Esophagus muscularis mucosa (tissue), 4 donors: ENCODE measurements at regions not wholly inside any gene's neighbourhood (a gene's known extent, or its start where the extent isn't known, plus 50 kb on each side); places are given as distances from the start of the nearest gene placed in this dataset.

Experiments
- DNase-seq: peaks from one replicate; pipeline ENCODE4 v3.0.0-alpha.2; 2017; ENCODE audit errors: extremely low spot score
- H3K27ac ChIP-seq, 4 donors: fragments of 200-600 bp; sonication (generic); replicated peaks in 1 of 4; 1 replicate in 3 of 4; 2 replicates in 1 of 4; pipeline ENCODE4 v1.5.1; 2016 to 2019; ENCODE audit warnings: mild to moderate bottlenecking in 1 of 4
- H3K27me3 ChIP-seq, 4 donors: fragments of 200-600 bp; sonication (generic); one replicate each; pipeline versions ENCODE4 v1.5.1 to v1.6.0; 2016 to 2019
- H3K36me3 ChIP-seq, 4 donors: fragments of 200-600 bp; sonication (generic); one replicate each; pipeline ENCODE4 v1.5.1; 2016 to 2019
- H3K4me1 ChIP-seq, 4 donors: fragments of 200-600 bp; sonication (generic); one replicate each; pipeline ENCODE4 v1.5.1; 2016 to 2019
- H3K4me3 ChIP-seq, 4 donors: fragments of 200-600 bp; sonication (generic); 1 replicate in 2 of 4; 2 replicates in 2 of 4; pipeline ENCODE4 v1.5.1; 2016 to 2019; ENCODE audit warnings: mild to moderate bottlenecking in 4 of 4, moderate library complexity in 1 of 4
- H3K9me3 ChIP-seq, 4 donors: fragments of 200-600 bp; sonication (generic); 1 replicate in 3 of 4; 2 replicates in 1 of 4; pipeline ENCODE4 v1.5.1; 2016 to 2019
- EP300 ChIP-seq: sonication (generic); formaldehyde crosslinking; IDR thresholded peaks from one replicate; pipeline ENCODE4 v1.6.1; 2017; ENCODE audit warnings: antibody characterized with exemption
- POLR2A ChIP-seq: fragments of 450-650 bp; IDR thresholded peaks from one replicate; pipeline ENCODE4 v1.6.1; 2017; ENCODE audit warnings: antibody characterized with exemption, moderate library complexity, mild to moderate bottlenecking, low read depth
- POLR2AphosphoS5 ChIP-seq, 2 donors: sonication (generic); formaldehyde crosslinking; IDR thresholded peaks; one replicate each; pipeline ENCODE4 v1.6.1; 2017; ENCODE audit warnings: antibody characterized with exemption in 2 of 2
- WGBS: methylation state at CpG from one replicate; pipeline ENCODE4 v1.1.5; 2018; 5-methylcytosine and 5-hydroxymethylcytosine counted together
- intact Hi-C: fragments of 100-400 bp; cut with DNase I; formaldehyde crosslinking; loops from one replicate; pipeline ENCODE4 v1.15.1; 2023
- TF ChIP-seq, protein P1 (sequence below), 3 experiments: fragments of 200-600 bp in 2 of 3; fragments of 450-650 bp in 1 of 3; sonication (generic) in 2 of 3; IDR thresholded peaks; one replicate each; pipeline ENCODE4 v1.5.1; 2017 to 2019; ENCODE audit warnings: antibody characterized with exemption in 3 of 3, mild to moderate bottlenecking in 2 of 3, moderate library complexity in 1 of 3

DNA sequence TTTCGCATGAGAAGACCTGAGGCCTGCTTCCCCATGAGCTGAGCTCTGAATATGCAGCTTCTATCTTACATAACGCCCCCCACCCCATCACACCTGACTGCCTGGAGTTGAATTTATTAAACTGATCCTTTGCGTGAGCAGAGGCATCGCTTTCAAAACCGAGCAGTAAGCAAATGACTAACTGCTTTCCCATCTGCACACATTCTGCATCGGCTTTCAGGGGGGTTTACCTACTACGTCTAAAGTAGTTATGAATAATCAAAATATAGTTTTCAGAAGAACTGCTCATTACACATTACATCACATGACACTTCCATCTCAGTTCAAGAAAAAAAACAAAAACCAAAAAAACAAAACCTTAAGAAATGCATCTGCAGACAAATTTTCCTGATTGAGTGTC is 54.7 kb upstream of the EGR2 start:
- Histone ChIP-seq H3K4me1 (no peaks in the 10 kb centered on the region), H3K36me3 (no peaks in the 10 kb centered on the region), H3K9me3 (no peaks in the 10 kb centered on the region), H3K4me3 (no peak overlapping the region), H3K27me3 (no peaks in the 10 kb centered on the region), H3K27ac (no peak overlapping the region)
- no peak for TF ChIP-seq EP300
- TF ChIP-seq, protein P1, sequence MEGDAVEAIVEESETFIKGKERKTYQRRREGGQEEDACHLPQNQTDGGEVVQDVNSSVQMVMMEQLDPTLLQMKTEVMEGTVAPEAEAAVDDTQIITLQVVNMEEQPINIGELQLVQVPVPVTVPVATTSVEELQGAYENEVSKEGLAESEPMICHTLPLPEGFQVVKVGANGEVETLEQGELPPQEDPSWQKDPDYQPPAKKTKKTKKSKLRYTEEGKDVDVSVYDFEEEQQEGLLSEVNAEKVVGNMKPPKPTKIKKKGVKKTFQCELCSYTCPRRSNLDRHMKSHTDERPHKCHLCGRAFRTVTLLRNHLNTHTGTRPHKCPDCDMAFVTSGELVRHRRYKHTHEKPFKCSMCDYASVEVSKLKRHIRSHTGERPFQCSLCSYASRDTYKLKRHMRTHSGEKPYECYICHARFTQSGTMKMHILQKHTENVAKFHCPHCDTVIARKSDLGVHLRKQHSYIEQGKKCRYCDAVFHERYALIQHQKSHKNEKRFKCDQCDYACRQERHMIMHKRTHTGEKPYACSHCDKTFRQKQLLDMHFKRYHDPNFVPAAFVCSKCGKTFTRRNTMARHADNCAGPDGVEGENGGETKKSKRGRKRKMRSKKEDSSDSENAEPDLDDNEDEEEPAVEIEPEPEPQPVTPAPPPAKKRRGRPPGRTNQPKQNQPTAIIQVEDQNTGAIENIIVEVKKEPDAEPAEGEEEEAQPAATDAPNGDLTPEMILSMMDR (IDR thresholded peaks at IDR 0.05): no peak
- no peak for TF ChIP-seq POLR2A
- TF ChIP-seq POLR2AphosphoS5 (IDR thresholded peaks at IDR 0.05): no peak
- DNase-seq: no peak
- intact Hi-C loops: no loop called here
- whole genome bisulfite sequencing: 82% methylated on average over 7 of the region's 7 CpGs

DNA sequence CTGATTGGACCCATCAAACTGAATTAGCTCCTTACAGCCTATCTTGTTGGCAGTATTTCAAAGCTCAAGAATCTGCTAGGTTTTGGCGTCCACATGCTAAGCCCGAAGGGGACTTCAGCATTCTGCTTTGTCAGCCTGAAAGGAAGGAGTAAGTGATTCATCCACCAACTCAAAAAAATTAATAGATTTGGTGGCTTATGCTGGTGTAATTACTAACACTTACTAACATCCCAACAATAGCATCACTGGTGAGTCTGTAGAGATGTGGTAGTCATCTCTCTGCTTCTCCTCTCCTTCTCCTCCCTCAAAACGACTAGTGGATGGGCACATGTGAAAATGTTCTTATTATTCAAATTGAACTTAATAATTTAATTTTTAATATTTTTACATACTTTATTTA is 53.8 kb upstream of the EGR2 start:
- Histone ChIP-seq H3K4me1 (no peaks in the 10 kb centered on the region), H3K36me3 (no peaks in the 10 kb centered on the region), H3K4me3 (no peak overlapping the region), H3K9me3 (no peaks in the 10 kb centered on the region), H3K27ac (no peak overlapping the region), H3K27me3 (no peaks in the 10 kb centered on the region)
- TF ChIP-seq POLR2A (no peak), EP300 (no peak), POLR2AphosphoS5 (IDR thresholded peaks at IDR 0.05) (no peak)
- TF ChIP-seq, protein P1 (IDR thresholded peaks at IDR 0.05): no peak
- WGBS: 78% methylated on average over 3 of the region's 3 CpGs
- no peak for DNase-seq
- intact Hi-C loops: no loop called here

DNA sequence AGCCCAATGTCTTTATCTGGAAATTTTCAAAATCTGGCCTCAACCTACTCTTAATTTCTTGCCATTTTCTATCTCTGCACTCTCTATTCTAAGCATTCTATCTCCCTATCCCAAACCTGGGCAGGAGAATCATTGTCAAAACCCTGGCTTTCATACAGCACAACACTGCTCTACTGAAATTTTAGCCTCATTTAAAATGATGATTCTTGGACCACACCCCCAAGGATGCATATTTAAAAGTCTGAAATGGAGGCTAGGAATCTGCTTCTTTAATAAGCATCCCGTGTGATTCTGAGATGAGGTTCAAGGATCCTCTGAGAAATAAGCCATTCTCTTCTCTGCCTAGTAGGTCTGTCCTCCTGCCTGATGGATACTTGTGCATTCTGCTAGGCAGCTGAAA is 50.8 kb upstream of the EGR2 start:
- Histone ChIP-seq H3K27me3 (no peaks in the 10 kb centered on the region), H3K27ac (no peak overlapping the region), H3K4me1 (no peaks in the 10 kb centered on the region), H3K9me3 (no peaks in the 10 kb centered on the region), H3K36me3 (no peaks in the 10 kb centered on the region), H3K4me3 (no peak overlapping the region)
- TF ChIP-seq POLR2AphosphoS5 (IDR thresholded peaks at IDR 0.05) (no peak), EP300 (no peak), POLR2A (no peak)
- TF ChIP-seq, protein P1 (IDR thresholded peaks at IDR 0.05): no peak
- WGBS: 100% methylated on average over 1 of the region's 1 CpG
- no peak for DNase-seq
- intact Hi-C loops: no loop called here

DNA sequence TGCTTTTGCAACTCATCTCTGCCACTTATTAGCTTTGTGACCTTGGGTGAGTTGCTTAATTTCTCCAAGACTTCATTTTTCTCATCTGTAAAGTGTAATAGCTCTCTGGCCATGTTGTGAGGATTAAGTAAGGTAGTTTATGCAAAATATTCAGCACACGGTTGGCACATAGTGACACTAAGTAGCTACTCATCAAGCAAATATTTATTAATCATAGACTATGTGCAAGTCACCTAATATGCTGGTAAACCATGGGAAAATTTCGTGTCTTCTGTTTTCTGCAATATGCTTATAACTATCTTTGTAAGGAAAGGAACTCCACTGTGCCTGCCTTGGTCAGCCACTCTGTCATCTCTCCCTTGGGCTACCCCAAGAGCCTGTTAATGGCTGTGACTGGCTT is 50.3 kb upstream of the EGR2 start:
- Histone ChIP-seq H3K4me1 (no peaks in the 10 kb centered on the region), H3K27ac (no peak overlapping the region), H3K9me3 (no peaks in the 10 kb centered on the region), H3K4me3 (no peak overlapping the region), H3K27me3 (no peaks in the 10 kb centered on the region), H3K36me3 (no peaks in the 10 kb centered on the region)
- no peak for DNase-seq
- intact Hi-C loops: no loop called here
- TF ChIP-seq EP300: no peak
- TF ChIP-seq POLR2A: no peak
- TF ChIP-seq POLR2AphosphoS5 (IDR thresholded peaks at IDR 0.05): no peak
- WGBS: 83% methylated on average over 2 of the region's 2 CpGs
